Stimulated activated CD4-positive, alpha-beta T cell treated with anti-CD3 and anti-CD28 coated beads, Interleukin-12 subunit alpha, Interleukin-12 subunit beta, amount 100 ng/mL, for 4 hours (primary cell): ENCODE measurements at regions not wholly inside any gene's neighbourhood (a gene's known extent, or its start where the extent isn't known, plus 50 kb on each side); places are given as distances from the start of the nearest gene placed in this dataset.

Experiments
- DNase-seq: peaks from one replicate; pipeline ENCODE4 v3.0.0-alpha.2; 2020

- no peak for DNase-seq
These were observed 655.3 kb upstream of the ALCAM start for GRCh38 chr3:104711406-104711805.

DNA sequence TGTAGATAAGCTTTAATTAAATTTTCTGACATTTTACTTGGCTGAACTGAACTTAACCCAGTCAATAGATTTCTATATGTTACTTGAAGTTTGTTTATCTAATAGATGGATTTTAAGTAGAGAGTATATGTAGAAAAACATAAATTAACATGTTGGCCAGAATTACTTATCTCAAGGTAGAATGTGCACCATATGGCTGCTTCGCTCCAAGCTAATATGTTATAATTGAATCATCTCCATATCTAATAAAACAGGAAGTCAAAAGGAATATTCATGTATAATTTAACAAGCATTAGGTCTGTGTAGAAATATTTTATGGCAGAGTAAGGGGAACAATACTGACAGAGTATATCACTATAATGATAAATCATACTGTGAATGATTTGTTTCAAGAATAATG lies 650.7 kb upstream of the ALCAM start:
- DNase-seq = no peak

- no peak for DNase-seq
These were observed 648.9 kb upstream of the ALCAM start for GRCh38 chr3:104717828-104718196.

DNA sequence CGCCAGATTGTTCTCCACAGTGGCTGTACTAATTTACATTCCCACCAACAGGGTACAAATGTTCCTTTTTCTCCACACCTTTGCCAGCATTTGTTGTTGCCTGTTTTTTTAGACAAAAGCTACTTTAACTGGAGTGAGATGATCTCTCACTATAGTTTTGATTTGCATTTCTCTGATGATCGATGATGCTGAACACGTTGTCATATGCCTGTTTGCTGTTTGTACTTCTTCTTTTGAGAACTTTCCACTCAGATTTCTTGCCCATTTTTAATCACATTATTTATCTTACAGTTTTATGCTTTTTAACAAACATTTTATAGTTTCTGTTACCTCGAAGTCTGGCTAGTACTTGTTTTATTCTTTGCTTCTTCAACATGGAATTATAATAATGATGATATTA lies 643.7 kb upstream of the ALCAM start:
- no peak for DNase-seq

- DNase-seq = no peak
These were observed 635.6 kb upstream of the ALCAM start for GRCh38 chr3:104731074-104731473.

- DNase-seq = no peak
These were observed 632.1 kb upstream of the ALCAM start for GRCh38 chr3:104734627-104735026.

DNA sequence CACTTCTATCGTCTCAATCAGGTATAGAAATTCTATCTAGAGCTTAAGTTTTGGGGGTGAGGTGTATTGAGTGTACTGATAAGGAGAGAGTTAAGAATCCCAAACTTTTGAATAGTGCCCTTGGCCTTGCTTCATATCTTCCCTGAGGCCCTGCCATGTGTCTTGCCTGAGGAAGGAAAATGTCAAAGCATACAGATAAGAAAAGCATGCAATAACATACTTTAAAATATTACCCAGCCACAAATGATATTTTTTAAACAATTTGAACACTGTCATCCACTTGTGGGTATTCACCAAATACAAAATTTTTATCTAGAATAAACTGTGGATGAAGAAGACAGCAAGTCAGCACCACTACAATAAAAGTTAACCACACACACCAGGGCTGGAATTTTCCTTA lies 631.0 kb upstream of the ALCAM start:
- no peak for DNase-seq

- DNase-seq = no peak
These were observed 628.4 kb upstream of the ALCAM start for GRCh38 chr3:104738271-104738670.

DNA sequence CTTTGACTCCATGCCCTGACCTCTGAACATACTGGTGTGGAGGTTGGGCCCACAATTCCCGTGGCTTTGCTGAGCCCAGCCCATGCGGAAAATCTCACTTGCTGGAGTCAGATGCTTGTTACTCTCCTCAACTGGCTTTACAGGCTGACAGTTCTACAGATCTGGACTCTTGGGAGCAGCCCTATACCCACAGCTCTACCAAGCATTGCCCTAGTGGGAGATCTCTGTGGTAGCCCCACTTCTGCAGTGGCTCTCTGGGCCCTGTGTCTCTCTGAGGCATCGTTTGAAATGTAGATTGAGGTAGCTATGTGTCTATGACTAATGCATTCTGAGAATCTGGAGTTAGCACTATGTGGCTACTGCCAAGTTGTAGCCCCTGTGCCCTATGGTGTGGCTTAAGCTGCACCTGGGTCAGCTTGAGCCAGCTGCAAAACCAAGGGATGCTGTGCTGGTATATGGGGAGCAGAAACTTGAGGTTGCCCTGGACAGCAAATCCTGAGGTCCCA lies 625.8 kb upstream of the ALCAM start:
- DNase-seq = no peak

GRCh38 chr3:104742044-104742443 lies 624.7 kb upstream of the ALCAM start:
- DNase-seq = no peak

- DNase-seq = no peak
These were observed 621.4 kb upstream of the ALCAM start for GRCh38 chr3:104745313-104745712.

- DNase-seq = no peak
These were observed 620.7 kb upstream of the ALCAM start for GRCh38 chr3:104746056-104746455.

GRCh38 chr3:104750581-104750980 lies 616.1 kb upstream of the ALCAM start:
- no peak for DNase-seq

DNA sequence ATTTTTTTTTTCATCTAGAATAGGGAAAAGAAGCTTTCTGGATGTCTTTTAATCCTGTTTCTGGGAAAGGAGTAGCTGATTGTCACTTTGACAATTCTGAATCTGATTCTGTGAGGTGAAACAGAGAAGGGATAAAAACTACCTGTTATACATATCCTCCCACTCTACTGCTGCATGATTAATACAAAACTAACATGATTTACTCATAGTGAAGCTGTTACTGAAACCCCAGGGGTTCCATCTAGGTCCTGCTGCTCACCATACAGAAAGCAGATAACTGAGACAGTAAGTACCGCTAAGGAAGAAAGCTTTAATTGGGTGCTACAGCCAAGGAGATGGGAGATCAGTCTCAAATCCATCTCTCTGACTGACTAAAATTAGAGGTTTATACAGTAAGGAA lies 610.9 kb upstream of the ALCAM start:
- DNase-seq = no peak

- no peak for DNase-seq
These were observed 603.7 kb upstream of the ALCAM start for GRCh38 chr3:104763007-104763406.

GRCh38 chr3:104764496-104764895 lies 602.2 kb upstream of the ALCAM start:
- DNase-seq = no peak

GRCh38 chr3:104768886-104769285 lies 597.8 kb upstream of the ALCAM start:
- DNase-seq = no peak

DNA sequence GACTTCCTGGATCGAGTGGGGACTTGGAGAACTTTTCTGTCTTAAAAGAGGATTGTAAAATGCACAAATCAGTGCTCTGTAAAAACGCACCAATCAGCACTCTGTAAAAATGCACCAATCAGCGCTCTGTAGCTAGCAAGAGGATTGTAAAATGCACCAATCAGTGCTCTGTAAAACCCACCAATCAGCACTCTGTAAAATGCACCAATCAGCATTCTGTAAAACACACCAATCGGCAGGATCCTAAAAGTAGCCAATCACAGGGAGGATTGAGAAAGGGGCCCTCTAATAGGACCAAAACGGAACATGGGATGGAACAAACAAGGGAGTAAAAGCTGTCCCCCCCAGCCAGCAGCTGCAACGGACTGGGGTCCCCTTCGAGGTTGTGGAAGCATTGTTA lies 587.4 kb upstream of the ALCAM start:
- DNase-seq = no peak

DNA sequence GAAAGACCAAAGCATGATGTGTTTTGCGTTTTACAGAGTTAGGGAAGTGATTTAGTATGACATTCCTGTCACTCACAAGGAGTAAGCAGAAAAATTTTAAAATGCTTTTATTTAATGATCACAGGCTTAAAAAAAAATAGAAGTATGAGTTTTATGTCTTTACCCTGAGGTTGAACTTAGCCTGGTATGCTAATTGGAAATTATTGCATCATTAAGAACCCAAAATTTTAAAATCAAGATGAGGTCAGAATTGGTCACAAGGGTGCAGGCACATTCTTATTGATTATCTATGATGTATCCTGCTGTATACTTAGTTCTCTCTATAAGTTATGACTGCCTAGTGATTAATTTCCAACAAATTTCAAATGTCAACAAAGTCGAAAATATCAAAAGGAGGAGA lies 585.6 kb upstream of the ALCAM start:
- no peak for DNase-seq

DNA sequence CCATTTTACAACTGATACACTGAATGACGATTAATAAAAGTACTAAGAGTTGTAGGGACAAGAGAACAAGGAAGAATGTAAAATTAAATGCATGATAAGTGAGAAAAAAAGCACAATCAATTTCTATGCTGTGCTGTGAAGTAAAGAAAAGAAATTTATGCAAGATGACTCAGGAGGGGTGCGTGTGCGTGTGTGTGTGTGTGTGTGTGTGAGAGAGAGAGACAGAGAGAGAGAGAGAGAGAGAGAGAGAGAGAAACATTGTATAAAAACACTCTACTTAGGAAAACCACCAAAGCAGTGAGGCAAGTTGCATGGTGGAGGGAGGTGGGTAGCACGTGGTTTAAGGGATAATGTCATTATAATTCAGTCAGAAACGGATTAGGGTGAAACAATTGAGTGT lies 580.8 kb upstream of the ALCAM start:
- no peak for DNase-seq

DNA sequence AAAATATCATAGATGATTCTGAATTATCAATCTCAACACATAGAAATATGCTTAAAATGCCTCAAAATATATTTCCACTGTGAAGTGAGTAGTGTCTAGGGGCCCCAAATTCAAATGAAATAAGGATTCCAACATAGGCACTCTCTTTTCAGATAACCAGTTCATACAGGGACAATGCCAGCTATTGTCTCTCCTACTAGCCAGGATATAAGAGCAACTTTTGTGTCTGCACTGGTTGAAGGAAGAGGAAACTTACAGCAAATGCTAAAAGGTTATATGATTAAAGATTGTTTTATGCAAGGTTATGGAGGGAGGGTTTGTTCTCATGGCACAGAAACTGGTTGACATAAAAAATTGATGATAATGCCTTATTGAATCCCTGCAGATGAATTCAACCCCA lies 579.4 kb upstream of the ALCAM start:
- no peak for DNase-seq

DNA sequence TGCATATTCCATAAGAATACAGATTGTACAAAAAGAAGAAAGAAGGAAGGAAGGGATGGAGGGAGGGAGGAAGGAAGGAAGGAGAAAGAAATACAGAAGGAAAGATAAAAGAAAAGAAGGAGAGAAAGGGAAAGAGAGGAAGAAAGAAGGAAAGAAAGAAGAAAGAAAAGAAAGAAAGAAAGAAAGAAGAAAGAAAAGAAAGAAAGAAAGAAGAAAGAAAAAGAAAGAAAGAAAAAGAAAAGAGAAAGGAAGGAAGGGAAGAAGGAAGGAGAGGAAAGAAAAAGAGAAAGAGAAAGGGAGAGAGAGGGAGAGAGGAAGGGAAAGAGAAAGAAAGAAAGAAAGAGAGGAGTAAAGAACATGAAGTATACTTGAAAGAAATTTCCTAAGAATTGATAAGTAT lies 577.9 kb upstream of the ALCAM start:
- DNase-seq = no peak

GRCh38 chr3:104791331-104791730 lies 575.4 kb upstream of the ALCAM start:
- no peak for DNase-seq

- no peak for DNase-seq
These were observed 570.2 kb upstream of the ALCAM start for GRCh38 chr3:104796556-104796955.

- DNase-seq = no peak
These were observed 561.7 kb upstream of the ALCAM start for GRCh38 chr3:104805042-104805441.

DNA sequence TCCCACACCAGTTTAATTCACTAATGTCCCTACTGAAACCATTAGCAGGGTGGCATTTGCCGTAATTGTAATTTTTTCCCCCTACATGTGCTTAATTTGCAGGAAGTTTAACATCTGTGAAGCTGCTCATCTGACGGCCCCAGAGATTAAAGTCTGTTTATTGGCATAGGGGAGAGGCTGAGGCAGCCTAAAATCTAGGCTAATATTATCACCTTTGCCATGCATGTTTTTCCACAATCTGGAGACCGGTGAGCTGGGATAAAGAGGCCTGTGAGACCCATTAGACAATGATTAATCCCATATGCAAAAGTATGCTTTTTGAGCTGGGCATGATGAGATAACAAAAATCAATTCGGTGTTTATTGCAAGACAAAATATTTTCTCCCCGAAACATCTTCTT lies 561.2 kb upstream of the ALCAM start:
- no peak for DNase-seq
